Ecto neural progenitor cell (in vitro differentiated cells): ENCODE measurements at regions not wholly inside any gene's neighbourhood (a gene's known extent, or its start where the extent isn't known, plus 50 kb on each side); places are given as distances from the start of the nearest gene placed in this dataset.
"Not testable (repeated sequence)": the region's sequence is repeated elsewhere in the genome, so short reads cannot be mapped to it uniquely, and the experiment has no call there.

Source experiments
- DNase-seq: peaks from one replicate; pipeline ENCODE4 v3.0.0-alpha.2; 2018; ENCODE audit warnings: low spot score

DNA sequence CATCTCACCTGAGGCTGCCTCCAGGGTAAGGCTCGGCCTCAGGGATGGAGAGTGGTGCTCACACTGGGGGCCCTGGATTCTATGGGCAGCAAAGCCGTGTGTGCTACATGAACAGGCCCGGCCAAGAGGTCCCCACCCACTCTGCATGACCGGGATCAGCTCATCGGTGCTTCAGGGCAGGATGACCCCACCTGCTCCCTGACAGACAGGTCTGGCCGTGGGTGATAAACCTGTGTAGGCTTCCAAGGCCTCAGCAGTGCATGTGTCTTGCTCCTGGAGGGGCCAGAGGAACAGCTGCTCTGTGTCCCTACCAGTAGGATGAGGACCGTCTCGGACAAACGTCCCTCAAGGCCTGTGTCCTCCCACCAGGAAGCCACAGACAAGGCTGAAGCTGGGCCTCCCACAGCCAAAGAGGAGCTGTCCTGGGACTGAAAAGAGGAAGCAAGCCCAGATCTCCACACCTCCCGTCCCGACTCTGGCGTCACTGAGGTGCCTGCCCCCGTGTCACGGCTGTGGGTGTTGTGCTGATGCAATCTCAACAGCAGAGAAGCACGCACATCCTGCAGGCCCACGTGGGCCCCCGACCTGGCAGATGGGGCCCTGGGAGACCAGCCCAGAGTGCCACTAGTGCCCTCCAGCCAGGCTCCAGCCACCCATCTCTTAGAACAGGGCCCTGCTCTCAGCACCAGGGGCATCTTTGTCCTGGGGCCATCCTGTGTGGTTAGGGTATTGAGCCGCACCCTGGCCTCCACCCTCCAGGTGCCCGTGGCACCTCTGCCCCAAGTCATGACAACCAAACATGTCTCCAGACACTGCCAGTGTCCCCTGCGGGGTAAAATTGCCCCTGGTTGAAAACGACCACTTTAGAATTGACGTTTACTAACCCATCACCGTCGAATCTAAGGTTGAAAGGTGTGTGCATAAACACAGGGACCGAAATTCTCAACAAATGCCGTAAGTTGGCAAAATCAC lies 5455.9 kb upstream of the TPTE start:
- not testable (repeated sequence) for DNase-seq

DNA sequence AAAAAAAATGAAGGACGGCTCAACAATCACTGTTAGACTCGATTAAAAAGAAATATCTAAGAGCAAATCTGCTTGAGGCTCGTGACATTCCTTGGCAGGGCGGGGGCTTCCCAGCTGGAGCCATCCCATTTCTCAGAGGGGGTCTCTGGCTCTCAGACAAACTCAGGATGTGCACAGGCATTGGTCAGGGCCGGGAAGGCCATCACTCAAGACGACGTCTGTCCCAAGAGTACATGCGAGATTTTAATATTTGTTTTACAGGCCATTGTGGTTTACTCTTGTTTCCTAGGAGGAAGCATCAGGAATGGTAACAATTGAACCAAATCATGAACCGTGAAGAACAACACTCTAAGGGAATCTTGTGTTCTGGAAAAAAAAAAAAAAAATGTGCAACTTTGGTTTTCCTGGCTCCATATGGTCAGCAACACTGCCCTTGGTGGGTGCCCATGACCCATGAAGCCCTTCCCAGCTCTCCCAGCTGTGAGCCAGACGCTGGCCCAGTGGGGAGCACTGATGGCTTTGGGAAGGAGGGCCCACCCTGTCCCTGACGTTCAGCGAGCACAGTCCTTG lies 5454.6 kb upstream of the TPTE start:
- DNase-seq: not testable (repeated sequence)

DNA sequence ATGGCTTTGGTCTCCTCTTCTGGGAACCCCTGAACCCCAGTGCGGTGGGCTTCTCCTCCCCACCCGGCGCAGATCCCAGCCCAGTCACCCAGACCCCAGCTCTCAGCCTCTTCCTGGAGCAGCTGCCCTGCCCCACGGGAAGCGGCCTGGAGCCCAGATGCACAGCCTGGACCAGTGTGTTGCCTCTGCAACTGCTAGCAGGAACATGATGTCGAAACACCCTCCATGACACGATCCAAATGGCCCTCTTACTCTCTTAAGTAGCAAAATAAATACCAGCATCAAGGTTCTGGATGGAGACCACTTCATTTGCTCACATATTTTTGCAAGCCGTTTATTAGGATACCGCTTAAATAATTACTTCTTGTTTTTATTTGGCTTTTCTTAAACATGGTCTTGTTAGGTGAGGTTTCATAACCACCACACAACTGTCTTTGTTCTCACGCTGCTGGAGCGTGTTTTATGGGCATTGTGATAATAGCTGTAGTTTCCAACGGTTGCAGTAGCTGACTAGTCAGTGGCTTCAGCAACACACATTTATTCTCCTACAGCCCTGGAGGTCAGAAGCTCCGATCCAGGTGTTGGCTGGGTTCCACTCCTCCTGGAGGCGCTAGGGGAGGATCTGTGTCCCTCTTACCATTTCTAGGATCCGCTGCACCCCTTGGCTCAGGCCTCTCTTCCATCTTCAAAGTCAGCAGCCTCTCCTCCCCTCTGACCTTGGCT lies 5453.9 kb upstream of the TPTE start:
- not testable (repeated sequence) for DNase-seq

DNA sequence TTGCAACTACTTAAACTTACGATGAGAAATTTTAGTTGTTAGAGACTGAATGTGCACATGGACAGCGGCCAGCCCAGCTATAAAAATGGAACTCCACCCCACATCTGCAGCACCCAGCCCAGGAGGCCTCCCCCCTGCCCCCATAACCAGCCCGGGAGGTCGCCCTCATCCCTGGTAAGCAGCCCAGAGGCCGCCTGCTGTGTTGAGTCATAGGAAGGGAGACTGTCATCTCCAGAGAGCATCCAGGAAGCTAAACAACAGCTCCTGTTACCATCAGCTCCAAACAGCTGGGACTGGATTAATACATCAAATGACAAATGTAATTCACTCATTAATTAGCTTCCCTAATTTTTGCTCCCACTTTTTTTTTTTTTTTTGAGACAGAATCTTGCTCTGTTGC lies 5452.7 kb upstream of the TPTE start:
- not testable (repeated sequence) for DNase-seq

DNA sequence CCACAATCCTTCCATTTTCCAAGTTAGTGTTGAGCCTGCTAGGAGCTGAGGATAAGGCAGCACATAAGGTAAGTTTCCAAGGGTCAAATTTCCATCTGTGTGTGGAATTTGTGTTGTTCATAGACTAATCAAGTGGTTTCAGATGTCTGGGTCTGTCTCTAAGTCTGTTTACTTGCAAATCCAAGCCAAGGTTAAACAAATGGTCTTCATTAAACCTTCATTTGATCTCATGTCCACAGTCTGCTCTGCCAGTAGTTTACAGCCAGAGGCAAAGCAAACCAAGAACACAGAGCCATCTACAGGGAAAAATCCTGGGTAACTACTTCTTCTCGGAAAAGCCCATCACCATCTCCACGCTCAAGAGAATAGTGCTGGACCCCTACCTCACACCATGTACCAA lies 5450.2 kb upstream of the TPTE start:
- not testable (repeated sequence) for DNase-seq

DNA sequence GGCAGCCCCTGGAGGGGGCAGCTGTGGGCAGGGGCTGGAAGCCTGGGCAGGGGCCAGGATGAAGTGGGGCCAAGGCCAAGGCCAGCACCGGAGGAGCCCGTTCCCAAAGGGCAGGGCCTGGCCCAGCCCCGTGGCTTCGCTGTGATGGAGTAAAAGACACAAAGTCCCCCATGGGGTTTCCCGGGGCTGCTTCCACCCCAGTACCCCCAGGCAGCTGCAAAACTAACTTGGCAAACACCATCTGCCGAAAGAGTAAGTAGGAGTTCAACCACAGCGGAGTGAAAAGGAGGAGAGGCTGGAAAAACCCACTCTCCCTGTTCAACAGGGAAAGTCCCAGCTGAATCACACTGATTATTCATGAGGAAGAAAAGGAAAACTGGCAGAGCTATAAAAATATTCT lies 5444.5 kb upstream of the TPTE start:
- DNase-seq: not testable (repeated sequence)

DNA sequence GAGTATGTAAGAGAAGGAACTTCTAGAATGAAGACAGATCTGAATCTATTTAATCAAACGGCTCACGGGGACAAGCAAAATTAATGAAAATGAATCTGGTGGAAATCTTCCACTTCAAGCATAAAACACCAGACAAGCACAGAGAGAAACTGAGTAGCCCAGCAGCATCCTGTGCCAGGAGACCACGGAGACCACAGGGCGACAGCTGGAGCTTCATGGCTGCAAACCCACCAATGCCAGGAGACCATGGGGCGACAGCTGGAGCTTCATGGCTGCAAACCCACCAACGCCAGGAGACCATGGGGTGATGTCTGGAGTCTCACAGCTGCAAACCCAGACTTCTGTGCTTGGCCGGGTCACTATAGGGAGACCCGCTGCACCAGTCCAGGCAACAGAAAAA lies 5442.0 kb upstream of the TPTE start:
- not testable (repeated sequence) for DNase-seq

DNA sequence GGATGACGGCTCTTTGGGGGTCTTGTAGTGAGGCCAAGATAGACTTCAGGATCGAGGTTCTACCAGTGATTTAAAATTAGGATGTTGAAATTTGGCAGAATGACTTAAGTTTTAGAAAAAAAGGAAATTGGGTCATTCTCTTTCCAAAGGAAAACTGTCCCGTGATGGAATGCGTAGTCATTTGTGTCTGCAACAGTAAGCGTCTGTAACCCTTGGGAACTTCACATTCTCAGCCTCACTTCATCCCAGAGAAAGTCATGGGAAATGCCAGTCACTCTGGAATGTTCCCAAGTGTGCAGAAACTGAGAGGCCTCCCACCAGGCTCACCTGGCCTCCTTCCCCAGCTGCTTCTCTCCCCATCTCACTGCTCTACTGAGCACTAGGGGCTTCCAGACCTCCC lies 5441.4 kb upstream of the TPTE start:
- not testable (repeated sequence) for DNase-seq

DNA sequence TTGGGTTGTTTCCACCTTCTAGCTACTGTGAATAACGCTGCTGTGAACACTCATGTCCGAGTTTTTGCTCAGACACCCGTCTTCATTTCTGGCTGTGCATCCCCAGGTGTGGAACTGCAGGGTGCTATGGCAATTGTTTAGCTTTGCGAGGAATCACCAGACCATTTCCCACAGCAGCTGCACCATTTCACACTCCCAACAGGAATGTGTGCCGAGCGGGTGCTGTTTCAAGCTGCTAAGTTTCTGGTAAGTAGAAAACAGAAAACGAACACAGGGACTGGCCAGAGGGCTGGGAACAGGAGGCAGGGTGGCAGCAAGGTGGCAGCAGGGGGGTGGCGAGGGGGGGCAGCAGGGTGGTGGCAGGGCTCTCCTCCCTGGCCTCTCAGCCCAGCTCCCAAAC lies 5437.1 kb upstream of the TPTE start:
- not testable (repeated sequence) for DNase-seq

DNA sequence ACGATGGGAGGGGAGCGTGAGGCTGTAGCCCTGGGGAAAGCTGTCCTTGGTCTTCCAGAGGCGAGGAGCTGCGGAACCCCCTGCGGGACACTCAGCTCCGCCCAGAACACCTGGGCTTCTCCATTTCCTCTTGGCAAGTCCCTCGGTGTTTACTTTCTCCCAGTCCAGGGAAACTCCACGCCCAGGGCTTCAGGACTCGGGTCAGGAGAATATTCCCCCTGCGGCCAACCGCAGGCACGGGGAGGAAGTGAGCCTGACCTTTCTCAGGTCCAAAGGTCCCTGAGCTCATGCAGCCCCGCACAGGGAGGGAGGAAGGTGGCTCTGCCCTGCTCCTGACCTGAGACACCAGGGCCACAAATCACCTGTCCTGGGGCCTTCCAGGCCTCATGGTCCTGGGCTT lies 5435.9 kb upstream of the TPTE start:
- not testable (repeated sequence) for DNase-seq

DNA sequence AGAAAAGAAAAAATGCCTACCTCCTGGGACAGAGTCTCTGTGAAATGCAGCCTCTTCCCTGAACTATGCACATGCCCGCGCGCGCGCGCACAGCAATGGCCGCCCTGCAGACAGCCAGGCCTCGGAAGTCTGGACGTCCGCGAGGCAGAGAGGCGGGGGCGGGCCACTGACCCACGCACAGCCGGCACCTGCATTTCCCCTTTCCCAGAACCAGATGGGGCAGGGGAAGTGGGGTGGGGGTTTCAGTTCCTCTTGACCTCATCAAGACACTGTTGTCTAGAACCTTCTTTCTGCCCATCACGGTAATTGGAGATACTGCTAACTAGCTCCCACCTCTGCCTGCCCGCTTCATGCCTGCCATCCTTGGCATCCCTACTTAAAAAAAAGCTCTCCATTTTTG lies 5435.0 kb upstream of the TPTE start:
- not testable (repeated sequence) for DNase-seq

DNA sequence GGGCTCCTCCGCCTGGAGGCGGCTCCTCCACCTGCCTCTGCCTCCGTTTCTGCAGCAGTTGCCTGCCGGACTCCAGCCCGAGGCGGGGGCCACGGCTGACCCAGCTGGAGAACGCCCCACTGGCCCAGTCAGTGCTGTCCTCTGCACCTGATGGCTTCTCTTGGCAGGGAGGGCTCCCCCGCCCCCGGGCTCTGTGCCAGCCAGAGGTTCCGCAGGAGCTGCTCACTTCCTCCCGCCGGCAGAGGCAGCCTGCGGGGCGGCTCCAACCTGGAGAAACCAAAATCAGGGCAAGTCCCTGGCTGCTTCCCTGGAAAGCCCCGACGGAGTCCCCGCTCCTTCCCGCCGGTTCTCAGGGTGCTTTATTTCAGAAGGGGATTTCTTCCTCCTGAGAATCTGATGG lies 5432.6 kb upstream of the TPTE start:
- DNase-seq: not testable (repeated sequence)

DNA sequence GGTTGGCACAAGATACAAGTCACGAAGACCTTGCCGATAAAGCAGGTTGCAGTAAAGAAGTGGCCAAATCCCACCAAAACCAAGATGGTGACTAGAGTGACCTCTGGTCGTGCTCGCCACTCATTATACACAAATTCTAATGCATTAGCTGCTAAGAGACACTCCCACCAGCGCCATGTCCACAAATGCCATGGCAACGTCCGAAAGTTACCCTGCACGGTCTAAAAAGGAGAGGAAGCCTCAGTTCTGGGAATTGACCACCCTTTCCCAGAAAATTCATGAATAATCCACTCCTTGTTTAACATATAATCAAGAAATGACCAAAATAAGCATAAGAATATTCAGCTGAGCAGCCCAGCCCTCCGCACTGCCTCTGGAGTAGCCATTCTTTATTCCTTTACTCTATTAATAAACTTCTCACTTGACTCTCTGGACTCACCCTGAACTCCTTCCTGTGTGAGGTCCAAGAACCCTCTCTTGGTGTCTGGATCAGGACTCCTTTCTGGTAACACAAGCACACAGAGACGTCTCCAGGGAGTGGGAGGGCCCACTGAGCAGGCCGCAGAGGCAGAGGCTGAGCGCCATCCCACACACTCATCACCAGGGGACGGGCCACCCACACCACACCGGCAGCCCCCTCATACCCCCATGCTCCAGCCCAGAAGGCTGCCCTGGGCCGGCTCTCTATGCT lies 5431.8 kb upstream of the TPTE start:
- not testable (repeated sequence) for DNase-seq

DNA sequence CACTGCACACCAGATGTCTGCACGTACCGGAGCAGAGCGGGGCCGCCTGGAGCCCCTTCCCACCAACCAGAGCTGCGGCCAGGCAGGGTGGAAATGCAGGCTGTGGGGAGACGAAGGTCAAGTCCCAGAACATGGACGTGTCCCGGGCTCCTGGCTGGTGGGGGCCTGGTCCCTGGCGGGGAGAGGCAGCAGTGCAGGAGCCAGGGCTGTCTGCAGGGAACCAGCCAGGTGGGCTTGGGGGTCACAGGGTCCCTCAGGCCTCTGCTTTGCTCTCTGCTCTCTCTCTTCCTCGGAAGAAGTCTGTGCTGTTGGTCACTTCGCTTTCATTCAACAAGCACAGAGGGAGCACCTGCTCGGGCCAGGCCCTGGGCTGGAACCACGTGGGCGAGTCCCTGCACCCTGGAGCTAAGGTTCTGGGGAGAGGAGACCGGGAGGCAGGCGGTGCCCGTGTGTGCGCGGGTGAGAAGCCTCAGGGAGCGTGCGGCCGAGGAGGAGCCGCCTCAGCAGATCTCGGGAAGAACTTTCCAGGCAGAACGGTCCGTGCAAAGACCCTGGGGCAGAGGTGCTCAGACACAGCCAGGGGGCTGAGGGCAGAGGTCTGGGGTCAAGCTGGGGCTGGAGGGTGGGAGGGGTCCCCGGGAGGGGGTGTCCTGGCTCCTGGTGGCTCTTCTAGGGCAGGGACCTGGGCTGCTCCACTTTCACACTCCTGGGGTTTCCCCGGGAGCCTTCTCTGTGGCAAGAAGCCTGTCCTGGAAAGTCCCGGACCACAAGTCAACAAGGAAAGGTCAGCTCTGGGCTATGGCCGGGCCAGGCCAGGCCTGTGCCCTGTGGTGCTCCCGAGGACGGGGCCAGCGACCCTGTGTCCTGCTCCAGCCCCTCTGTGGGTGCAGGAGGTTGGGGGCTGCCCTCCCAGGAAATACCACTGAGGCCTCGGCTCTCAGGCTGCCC lies 5431.0 kb upstream of the TPTE start:
- not testable (repeated sequence) for DNase-seq

DNA sequence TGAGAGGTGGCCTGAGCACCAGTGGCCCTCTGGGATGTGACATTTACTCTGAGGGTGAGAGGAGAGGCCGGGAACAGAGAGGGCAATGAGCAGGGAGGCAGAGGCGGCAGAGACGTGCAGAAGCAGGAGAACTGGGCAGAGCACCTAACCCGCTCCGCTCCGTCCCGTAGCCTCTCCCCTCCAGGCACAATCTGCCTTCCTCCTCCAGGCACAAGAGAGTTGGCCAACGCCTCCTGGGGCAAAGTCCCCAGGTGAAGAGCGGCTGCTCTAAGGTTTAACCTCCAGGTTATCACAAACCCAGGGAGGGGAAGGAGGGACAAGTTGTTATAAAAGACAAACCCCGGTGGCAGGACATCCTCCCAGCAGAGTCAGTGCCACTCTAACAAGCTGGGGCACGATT lies 5430.1 kb upstream of the TPTE start:
- not testable (repeated sequence) for DNase-seq

DNA sequence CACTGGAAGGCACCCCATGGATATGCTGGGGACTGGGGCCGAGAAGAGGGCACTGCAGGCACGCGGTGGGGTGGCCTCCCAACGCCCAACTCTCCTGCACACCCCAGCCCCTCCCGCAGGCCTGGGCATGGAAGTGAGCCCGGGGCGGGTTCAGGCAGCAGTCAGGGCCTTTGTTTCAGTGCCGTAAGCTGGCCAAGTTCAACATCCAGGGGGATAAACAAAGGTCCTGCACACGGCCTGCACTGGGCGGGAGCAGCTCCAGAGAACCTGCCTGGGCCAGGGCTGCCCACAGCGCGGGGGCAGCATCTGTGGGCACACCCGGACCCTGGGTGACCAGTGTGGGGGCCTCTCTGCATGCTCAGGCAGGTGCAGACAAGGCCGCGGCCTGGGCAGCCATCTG lies 5425.8 kb upstream of the TPTE start:
- not testable (repeated sequence) for DNase-seq

DNA sequence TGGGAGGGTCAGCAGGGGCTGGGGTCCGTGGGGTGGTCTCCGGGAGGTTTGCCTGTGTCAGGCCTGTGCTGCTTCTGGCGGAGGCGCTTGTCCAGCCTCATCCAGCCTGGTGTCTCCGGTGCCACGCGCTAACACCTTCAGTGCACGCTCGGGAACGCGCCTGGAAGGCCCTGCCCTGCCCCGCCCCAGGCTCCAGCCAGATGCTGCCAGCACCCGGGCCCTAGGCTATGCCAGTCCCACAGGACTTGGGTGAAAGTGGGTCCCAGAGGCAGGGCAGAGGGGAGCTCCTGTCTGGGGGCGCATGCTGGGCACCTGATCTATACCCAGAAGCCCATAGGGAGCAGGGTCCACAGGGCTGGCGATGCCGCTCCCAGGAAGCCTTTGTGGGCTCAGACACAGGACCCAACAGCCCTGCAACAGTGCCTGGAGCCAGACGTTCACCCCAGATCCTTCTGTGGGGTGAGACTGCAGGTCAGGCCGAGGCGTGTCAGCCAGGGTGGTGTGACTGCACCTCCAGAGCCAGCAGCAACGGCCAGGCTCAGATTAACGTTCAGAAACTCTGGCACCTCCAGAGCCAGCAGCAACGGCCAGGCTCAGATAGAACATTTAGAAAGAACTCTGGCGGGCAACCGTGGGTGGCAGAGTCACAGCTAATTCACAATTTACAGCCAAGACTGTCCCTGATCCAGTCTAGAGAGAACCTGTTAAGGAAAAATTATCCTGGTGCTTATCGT lies 5423.2 kb upstream of the TPTE start:
- DNase-seq: not testable (repeated sequence)

DNA sequence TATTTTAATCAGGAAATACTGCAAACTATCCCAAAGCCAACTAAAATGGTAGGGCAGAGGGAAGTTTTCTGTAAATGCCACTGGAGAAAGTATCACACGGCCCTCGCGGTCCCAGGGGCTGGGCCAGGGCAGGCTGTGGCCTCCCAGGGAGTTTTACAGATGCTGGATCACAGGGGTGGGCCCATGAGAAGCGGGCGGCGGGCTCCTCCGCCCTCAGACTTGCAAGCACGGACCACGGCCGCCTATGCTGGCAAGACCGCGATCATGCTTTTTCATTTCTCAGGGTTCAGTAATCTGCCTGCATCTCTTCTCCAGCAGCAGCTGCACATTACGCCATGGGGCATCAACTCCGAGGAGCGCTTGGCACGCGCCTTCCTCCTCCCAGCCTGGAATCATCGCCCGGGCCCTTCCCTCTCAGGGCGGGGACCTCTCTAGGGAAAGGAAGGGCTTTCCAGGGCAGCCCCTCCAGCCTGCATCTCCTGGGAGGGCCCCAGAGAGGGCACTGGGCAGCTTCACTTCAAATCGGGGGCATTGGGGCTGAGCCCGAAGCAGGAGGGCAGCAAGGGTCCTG lies 5420.7 kb upstream of the TPTE start:
- DNase-seq: not testable (repeated sequence)

DNA sequence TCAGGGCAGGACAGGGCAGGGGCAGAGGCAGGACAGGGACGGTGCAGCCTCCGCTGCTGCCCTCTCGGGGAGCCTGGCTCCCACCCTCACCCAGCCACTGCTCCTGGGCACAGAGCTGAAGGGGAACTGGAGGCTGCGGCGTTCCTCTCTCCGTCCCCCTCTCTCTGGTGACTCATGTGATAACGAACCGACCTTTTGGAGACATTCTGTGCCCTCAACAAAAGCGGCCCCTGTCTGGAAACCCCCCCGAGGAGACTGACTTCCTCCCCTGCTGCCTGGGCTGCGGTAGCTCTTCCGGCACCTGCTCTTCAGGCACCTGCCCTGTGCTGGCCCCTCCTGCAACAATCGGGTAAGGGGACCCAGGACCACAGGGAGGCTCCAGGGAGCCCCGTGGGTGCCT lies 5419.6 kb upstream of the TPTE start:
- not testable (repeated sequence) for DNase-seq
